HG03558 (cell line): ENCODE measurements at regions not wholly inside any gene's neighbourhood (a gene's known extent, or its start where the extent isn't known, plus 50 kb on each side); places are given as distances from the start of the nearest gene placed in this dataset.
"Not testable (repeated sequence)": the region's sequence is repeated elsewhere in the genome, so short reads cannot be mapped to it uniquely, and the experiment has no call there.

Source experiments
- ATAC-seq: cut with Tn5 transposase; IDR thresholded peaks from one replicate; pipeline ENCODE4 v1.9.1; 2021; ENCODE audit warnings: moderate number of reproducible peaks; ENCODE audit not compliant: unreplicated experiment; ENCODE audit errors: extremely low read depth

DNA sequence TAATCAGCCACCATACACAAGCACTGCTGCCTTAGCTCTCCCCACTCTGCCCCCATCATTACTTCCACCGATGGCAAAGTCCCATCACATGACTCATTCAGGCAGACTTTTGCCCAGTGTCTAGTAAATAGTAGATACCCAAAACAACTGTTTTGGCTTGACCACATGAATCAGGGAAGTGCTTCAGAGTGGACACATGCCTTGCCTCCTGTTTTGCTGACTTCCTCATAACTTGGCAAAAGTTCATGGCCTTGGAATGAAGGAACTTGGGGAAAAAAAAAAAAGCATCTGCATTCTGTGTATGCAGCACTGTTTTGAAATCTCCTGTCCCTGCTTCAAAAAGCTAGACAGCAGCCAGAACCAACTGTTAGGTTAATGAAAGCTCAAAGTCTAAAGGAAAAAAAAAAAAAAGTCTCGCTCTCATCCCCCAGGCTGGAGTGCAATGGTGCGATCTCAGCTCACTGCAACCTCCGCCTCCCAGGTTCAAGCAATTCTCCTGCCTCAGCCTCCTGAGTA, 335.3 kb downstream of the FAM181B start:
- ATAC-seq = no peak

GRCh38 chr11:82396639-82397038, 337.0 kb downstream of the FAM181B start:
- ATAC-seq = not testable (repeated sequence)

GRCh38 chr11:82384308-82384707, 349.4 kb downstream of the FAM181B start:
- no peak for ATAC-seq

DNA sequence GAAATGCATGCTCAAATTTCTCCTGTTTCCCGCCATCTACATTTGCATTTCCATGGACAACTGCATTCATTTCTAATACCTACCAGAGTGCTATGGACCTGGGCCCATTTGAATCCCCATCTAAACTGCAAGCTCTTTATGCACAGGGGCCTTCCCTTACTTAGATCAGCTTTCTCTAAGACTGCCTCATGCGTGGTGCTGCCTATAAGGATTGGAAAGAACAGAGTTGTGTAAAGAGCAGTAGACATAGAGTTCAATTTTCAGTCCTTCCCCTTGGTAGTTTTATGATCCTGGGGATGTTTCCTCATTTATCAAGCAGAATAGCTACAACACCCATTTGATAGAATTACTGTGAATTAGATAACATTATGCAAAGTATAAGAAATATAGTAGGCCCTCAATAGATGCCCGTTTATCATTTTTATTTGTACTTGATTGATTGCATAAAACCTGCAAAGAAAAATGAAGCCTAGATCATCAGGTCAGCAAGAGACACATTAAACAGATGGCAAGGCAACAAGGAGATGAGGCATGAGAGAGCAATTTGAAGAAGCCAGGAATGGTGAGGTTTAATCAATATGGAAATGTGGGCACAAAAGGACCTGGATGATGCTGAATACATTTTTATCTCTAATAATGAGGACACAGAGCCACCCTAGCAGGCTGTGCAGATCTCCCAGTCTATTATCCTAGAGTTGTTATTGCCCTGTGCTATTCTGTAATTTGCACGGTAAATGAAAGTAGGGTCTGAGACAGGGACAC, 359.7 kb downstream of the FAM181B start:
- ATAC-seq = no peak

GRCh38 chr11:82365351-82365750, 368.3 kb downstream of the FAM181B start:
- no peak for ATAC-seq

GRCh38 chr11:82356316-82356715, 377.3 kb downstream of the FAM181B start:
- ATAC-seq = no peak

- ATAC-seq = no peak
These were observed 378.3 kb downstream of the FAM181B start for GRCh38 chr11:82355313-82355823.

GRCh38 chr11:82326853-82327252, 406.8 kb downstream of the FAM181B start:
- no peak for ATAC-seq

DNA sequence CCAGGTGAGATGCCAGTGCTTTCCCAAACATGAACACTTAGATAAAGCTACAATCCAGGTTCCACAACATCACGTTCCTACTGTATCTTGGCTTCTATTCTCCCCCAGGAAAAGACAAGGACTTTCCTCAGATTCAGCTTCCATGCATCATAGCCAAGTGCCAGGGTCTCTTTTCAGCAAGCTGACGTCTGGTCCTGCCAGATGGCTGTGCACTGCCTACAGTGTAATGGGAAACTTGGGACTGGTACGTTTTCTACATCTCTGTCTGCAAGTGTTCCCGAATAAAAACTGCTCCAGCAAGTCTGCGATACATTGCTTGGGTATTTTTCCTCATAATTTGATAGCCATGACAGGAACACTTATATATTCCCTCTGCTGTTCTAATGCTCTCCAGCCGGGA, 412.5 kb downstream of the FAM181B start:
- ATAC-seq = no peak

DNA sequence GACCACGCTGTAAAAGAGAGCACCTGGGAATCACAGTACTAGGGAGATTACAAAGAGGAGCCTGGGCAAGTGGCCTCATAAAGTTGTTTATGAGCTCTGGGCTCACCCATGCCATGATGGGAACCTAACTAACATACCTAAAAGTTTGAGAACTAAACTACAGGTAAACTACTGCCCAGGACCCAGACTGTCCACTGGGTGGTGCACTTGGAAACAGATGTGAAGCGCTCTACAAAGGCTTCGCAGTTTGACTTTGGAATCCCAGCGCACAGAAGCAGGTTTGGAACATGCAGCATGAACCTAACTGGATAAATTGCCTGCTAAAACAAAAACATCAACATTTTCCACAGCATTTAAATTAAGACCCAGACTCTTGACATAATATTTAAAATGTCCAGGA, 418.6 kb downstream of the FAM181B start:
- ATAC-seq = no peak

DNA sequence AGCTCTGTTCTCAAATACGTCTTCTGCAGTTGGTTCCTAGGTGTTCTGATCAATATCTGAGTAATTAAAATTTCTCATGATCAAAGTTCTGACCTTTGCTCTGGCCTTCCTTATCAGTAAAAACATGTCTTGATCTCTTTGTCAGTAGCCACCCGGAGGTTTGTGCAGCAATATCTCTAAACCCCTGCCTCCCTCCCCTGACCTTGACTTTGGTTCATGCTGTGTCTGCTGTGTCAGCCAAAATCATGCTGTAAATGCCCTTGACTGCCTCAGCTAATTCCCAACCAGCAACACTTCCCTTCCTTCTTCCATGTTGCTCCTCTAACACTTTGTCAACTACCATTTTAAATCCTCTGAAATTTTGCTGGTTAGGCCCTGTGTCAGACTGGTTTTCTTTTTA, 424.7 kb downstream of the FAM181B start:
- no peak for ATAC-seq

DNA sequence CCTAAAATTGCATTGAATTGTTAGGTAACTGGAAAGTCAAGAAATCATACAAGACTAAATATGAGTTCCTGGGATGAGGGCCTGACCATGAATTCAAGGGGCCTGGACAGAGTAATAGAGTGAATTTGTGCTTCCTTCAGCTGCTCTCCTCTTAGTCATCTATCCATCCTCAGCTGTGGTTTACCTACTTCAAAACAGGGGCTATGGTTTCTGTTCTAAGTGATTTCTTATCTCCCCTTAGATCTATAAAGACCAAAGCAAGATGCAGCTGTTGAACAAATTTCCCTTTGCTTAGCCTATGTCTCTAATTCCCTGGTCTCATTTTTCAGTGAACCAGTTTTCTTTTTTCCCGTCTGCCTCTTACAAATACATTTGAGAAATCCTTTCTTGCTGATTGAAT, 428.5 kb downstream of the FAM181B start:
- no peak for ATAC-seq

DNA sequence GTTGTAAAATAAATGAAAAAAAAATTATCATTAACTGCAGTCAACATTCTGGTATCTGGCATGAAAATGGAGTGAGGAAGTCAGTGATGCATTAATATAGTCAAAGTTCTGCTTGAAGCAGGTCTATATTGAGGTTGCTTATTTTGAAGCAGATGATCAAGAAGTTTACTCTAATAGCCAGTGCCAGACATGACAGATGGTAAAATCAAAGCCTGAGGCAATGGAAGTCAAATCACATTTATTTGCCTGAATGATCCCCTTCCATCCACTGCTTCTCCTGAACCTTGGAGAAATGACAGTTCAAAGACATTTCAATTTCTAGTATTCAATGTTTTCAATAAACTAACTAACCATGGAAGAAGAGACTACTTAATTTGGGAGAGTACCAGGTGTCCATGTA, 430.0 kb downstream of the FAM181B start:
- ATAC-seq = no peak

DNA sequence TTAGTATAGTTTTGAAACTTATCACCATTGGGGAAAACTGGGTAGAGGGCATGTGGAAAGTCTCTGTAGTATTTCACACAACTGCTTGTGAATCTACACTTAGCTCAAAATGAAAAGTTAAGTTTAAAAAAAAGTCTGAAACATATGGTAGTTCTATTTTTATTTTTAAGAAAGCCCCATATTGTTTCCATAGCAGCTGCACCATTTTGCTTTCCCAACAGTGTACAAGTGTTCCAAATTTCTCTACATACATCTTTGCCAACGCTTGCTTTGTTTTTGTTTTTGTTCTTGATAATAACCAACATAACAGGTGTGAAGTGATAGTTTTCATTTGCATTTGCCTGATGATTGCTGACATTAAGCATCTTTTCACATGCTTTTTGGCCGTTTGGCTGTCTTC, 445.2 kb downstream of the FAM181B start:
- ATAC-seq = no peak

GRCh38 chr11:82270870-82271269, 462.8 kb downstream of the FAM181B start:
- ATAC-seq = no peak

DNA sequence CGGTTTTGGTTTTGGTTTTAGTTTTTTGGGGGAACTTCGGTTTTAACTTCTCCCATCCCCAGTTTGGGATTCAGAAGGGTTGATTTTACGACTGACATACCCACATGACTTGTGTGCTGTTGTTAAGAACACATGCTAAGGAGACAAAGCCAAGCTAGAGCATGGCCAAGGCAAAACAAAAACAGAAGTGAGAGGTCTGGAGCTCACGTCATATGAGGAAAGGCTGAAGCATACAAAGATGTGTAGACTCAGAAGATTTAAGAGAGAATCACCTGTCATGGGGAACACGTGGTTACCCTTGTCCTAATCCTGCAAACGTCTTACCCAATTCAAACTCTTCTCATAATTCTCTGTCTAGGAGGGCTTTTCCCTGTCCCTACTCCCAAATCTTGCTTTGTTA, 465.0 kb downstream of the FAM181B start:
- ATAC-seq = no peak

DNA sequence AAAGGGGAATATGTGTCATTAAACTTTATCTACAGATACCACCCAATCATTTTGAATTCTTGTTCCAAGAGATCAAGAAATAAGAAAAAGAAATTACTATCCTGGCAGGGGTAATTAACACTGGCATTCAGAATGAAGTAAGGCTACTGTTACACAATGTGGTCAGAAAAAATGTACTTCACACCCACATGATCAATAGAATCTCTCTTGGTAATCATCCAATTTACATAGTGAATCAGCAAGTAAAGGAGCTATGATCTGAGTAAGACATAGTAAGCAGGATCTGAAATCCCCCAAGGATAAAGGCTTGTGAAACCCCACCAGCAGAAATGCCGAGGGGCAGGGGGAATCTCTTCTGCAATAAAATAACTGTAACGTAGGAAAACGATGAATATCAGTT, 466.5 kb downstream of the FAM181B start:
- no peak for ATAC-seq

- no peak for ATAC-seq
These were observed 472.3 kb downstream of the FAM181B start for GRCh38 chr11:82261367-82261766.

DNA sequence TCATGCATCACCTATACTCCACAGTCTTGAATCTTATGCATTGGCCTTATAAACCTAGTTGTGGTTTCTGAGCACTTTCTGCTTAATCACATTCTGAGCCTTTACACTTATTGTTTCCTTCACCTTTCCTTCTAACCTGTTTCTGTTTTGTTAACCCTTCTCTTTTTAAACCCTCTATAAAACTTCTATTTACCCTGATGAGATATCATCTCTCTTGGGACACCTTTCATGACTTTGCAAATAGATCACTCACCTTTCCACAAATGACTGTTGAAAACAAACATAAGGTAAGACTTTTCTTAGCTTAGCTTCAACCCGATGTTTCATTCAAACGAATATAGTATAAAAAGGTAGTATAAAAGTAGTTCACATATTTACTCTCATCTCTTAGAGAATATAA, 483.6 kb downstream of the FAM181B start:
- no peak for ATAC-seq

DNA sequence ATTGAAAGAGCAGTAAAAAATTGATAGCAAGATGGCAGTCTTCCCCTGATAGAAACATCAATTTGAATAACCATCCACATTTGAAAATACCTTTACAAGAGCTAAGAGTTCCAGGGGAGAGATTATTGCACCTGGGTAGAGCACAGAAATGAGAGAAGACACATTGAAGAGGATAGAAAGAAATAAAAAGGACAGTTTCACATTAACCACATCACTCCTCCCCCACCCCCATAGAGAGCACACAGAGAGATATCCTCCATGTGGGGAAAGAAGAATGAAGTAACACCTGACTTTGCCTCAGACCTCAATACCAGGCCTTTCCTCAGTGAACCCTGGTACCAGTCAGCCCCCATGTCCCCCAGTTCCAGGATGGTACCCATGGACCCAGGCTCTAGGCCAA, 486.7 kb downstream of the FAM181B start:
- no peak for ATAC-seq

- no peak for ATAC-seq
These were observed 494.2 kb downstream of the FAM181B start for GRCh38 chr11:82239498-82239897.

DNA sequence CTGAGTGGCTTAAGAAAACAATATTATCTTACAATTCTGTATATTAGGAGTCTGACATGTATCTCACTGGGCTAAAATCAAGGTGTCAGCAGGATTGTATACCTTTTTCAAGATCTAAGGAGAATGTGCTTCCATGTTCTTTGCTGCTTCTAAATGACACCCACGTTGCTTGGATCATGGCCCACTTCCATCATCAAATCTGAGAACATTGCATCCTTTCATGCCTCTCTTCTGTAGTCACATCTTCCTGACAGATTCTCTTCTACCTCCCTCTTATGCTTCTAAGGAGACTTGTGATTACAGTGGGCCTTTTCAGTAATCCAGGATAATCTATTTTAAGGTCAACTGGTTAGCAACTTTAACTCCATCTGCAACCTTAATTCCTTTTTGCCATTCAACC, 499.4 kb downstream of the FAM181B start:
- no peak for ATAC-seq
